ENCODE measurements at regions not wholly inside any gene's neighbourhood (a gene's known extent, or its start where the extent isn't known, plus 50 kb on each side); places are given as distances from the start of the nearest gene placed in this dataset.

DNA sequence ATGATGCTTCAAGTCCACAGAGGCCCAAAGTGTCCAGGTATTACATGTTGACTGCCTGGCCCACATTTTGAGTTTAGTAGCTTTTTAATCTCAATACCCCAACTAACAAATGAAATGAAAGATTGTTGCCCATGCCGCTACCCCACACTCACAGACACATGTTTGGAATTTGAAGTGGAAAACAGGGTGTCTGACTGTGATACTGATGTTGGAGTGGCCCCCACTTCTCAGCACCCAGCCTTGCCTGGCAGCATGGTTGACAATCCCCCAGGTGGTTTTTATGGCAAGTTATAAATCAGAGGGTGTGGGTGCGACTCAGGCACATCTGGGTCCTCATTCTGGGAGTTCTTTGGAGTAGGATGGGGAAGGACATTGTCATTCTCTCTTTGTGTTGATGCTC lies 314.7 kb upstream of the ZNF32 start:
- no peak for TF ChIP-seq CTCF (IDR thresholded peaks at IDR 0.05)
- TF ChIP-seq POLR2A (IDR thresholded peaks at IDR 0.05): no peak
